ENCODE measurements at regions not wholly inside any gene's neighbourhood (a gene's known extent, or its start where the extent isn't known, plus 50 kb on each side); places are given as distances from the start of the nearest gene placed in this dataset.

DNA sequence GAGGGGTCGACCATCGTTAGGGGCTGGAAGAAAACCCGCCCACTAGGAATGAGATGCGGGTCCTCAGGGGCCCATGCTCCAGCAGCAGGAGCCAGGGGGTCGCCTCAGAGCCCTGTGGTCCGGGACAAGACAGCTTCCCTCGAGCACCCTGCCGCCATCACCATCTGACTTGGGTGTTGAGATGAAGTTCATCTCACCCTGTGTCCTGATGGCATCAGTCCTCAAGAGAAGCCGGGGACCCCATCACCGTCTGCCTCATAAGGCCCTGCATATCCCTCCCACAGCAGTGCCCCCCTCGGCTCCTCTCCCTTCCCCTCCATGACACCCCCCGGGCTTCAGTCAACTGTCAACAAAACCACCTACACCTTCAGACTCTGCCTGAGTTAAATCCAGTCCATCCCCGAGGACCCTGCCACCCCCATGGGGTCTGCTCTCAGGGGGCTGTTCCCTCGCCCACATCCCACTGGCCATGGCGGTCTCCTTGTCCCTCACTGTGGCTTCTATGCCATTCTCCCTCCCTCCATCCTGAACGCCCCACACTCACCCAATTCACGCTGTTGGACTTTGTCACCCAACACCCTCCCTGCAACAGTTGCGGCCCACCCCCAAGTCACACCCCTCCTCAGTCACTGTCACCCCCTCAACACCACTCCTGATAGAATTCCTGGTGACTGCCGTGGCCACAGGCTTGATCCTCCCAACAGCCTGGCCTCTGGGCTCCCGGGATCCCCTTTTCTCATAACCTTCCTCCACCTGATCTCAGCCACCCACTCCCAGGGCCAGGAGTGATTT lies 87.7 kb upstream of the RTL6 start:
- no peak overlapping the region for H3K27ac ChIP-seq
- TF ChIP-seq POLR2A (IDR thresholded peaks at IDR 0.05): no peak
- TF ChIP-seq, protein P1, sequence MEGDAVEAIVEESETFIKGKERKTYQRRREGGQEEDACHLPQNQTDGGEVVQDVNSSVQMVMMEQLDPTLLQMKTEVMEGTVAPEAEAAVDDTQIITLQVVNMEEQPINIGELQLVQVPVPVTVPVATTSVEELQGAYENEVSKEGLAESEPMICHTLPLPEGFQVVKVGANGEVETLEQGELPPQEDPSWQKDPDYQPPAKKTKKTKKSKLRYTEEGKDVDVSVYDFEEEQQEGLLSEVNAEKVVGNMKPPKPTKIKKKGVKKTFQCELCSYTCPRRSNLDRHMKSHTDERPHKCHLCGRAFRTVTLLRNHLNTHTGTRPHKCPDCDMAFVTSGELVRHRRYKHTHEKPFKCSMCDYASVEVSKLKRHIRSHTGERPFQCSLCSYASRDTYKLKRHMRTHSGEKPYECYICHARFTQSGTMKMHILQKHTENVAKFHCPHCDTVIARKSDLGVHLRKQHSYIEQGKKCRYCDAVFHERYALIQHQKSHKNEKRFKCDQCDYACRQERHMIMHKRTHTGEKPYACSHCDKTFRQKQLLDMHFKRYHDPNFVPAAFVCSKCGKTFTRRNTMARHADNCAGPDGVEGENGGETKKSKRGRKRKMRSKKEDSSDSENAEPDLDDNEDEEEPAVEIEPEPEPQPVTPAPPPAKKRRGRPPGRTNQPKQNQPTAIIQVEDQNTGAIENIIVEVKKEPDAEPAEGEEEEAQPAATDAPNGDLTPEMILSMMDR (IDR thresholded peaks at IDR 0.05): no peak
- no peaks in the 10 kb centered on the region for H3K36me3 ChIP-seq (replicated peaks in 1 of 2)
- no peaks in the 10 kb centered on the region for H3K4me1 ChIP-seq (replicated peaks in 1 of 2)
- H3K27me3 ChIP-seq: peaks cover 7% of the 10 kb centered on the region
- WGBS, 4 donors: 81 to 90% (median 85%) methylated on average over 17 to 20 of the region's 20 CpGs
- intact Hi-C loops (cut with DNase I): no loop called here
- no peaks in the 10 kb centered on the region for H3K9me3 ChIP-seq (replicated peaks in 1 of 3)
- H3K4me3 ChIP-seq: no peak overlapping the region
- DNase-seq: no peak

DNA sequence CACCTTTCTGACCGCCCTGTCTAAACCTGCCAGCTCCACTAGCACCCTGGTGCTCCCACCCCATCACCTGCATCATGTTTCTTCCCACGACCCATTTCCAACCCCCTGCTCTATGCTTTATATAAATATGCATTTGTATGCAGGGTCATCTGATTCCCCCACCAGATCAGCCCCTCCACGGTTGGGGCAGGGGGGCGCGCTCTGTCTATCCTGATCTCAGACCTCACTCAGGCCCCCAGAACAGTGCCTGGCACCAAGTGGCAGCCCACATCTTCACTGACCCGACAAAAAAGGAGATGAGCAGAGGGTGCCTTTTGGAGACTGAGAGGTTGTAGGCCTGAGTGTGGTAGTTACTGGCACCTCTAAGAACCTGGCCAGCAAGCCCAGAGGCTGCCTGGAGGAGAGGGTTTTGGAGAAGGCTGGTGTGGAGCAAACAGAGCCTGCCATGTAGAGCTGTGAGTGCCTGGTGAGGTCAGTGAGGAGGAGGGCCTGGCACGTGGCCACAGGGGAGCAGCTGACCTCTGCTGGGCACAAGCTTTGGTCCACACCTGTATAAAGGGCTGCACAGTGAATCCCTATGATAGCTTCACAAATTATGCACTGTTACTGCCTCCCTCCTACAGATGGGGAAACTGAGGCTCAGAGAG lies 86.3 kb upstream of the RTL6 start:
- Histone ChIP-seq H3K4me3 (no peak overlapping the region), H3K36me3 (replicated peaks in 1 of 2) (no peaks in the 10 kb centered on the region), H3K4me1 (replicated peaks in 1 of 2) (no peaks in the 10 kb centered on the region), H3K27ac (no peak overlapping the region), H3K27me3 (peaks cover 7% of the 10 kb centered on the region), H3K9me3 (replicated peaks in 1 of 3) (no peaks in the 10 kb centered on the region)
- intact Hi-C loops (cut with DNase I): no loop called here
- no peak for TF ChIP-seq POLR2A (IDR thresholded peaks at IDR 0.05)
- TF ChIP-seq, protein P1 (IDR thresholded peaks at IDR 0.05): no peak
- DNase-seq: peak in 4 of 7 donors; percentile 5 to 22 (median 18)
- 73 to 79% (median 78%) methylated on average over 7 of the region's 7 CpGs for WGBS, 4 donors

DNA sequence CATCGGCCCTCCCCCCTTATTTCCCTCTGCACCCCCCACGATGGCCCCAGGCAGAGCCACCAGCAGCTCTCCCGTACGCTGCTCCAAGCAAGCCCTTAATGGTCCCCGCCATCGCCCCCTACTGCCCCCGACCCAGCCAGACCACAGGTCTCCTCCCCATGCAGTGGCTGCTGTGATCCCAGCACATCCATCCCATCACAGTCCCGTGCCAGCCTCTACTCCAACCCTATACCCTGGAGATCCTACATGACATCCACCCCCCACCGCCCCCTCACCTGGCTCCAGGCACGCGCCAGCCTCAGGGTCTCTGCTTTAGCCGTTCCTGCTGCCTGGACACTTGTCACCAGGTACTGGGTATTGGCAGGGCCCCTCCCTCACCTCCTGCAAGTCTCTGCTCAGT lies 85.8 kb upstream of the RTL6 start:
- no peak for TF ChIP-seq POLR2A (IDR thresholded peaks at IDR 0.05)
- TF ChIP-seq, protein P1 (IDR thresholded peaks at IDR 0.05): no peak
- no peak overlapping the region for H3K27ac ChIP-seq
- intact Hi-C loops (cut with DNase I): no loop called here
- no peaks in the 10 kb centered on the region for H3K9me3 ChIP-seq (replicated peaks in 1 of 3)
- no peaks in the 10 kb centered on the region for H3K4me1 ChIP-seq (replicated peaks in 1 of 2)
- H3K36me3 ChIP-seq (replicated peaks in 1 of 2): no peaks in the 10 kb centered on the region
- peak in 4 of 7 donors; percentile 6 to 9 (median 7) for DNase-seq
- H3K4me3 ChIP-seq: no peak overlapping the region
- 55 to 79% (median 67%) methylated on average over 6 to 12 of the region's 12 CpGs for WGBS, 4 donors
- peaks cover 7% of the 10 kb centered on the region for H3K27me3 ChIP-seq

DNA sequence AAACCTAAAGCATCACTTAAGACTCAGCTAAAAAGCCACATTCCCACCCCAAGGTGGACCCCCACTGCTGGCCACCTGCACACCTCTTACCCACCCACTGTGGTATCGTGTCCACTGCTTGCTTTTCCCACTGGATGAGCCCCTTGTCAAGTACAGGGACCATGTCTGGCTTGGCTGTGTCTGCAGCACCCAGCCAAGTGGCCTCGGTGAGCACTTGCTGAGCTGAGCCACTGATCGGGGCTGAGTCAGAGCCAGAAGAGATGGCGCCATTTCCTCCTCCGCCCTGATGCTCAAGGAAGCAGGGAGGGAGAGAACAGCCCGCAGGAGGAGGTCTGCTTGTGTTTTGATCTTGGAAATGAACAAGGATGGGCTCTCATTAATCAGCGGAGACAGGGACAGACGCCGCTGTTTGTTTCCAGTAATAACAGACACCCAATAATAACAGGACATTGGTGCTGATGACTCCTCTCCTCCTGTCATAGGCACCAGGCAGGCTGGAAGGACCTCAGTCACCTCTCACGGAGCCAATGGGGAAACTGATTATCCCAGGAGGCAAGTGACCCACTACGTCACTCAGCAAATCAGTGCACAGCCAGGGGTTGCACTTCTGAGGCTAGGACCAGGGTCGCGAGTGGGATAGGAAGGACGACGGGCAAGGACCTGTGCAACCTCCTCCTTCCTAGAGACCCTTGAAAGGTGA lies 85.2 kb upstream of the RTL6 start:
- H3K27ac ChIP-seq: no peak overlapping the region
- intact Hi-C loops (cut with DNase I): no loop called here
- TF ChIP-seq, protein P1 (IDR thresholded peaks at IDR 0.05): no peak
- TF ChIP-seq POLR2A (IDR thresholded peaks at IDR 0.05): no peak
- no peak overlapping the region for H3K4me3 ChIP-seq
- H3K4me1 ChIP-seq (replicated peaks in 1 of 2): no peaks in the 10 kb centered on the region
- H3K36me3 ChIP-seq (replicated peaks in 1 of 2): no peaks in the 10 kb centered on the region
- DNase-seq: peak in 5 of 7 donors; percentile 6 to 27 (median 14)
- WGBS, 4 donors: 43 to 57% (median 47%) methylated on average over 13 to 15 of the region's 15 CpGs
- no peaks in the 10 kb centered on the region for H3K9me3 ChIP-seq (replicated peaks in 1 of 3)
- H3K27me3 ChIP-seq: peaks cover 7% of the 10 kb centered on the region
